Kidney (tissue), 13 donors: ENCODE measurements at regions not wholly inside any gene's neighbourhood (a gene's known extent, or its start where the extent isn't known, plus 50 kb on each side); places are given as distances from the start of the nearest gene placed in this dataset.

Experiments
- DNase-seq, 5 donors: peaks; one replicate each; pipeline ENCODE4 v3.0.0-alpha.2; 2013 to 2020
- FAIRE-seq: peaks from 2 replicates; lab custom pipeline; 2012; peaks lifted over from hg19 to GRCh38; lab: Jason Lieb, UNC
- H3K27ac ChIP-seq, 2 donors: one replicate each; pipeline ENCODE4 v1.7.0; 2013; ENCODE audit warnings: low read depth in 2 of 2, low read length in 2 of 2, inconsistent platforms in 1 of 2
- H3K27me3 ChIP-seq: one replicate; pipeline ENCODE4 v1.7.1; 2013; ENCODE audit warnings: low read length, inconsistent platforms; ENCODE audit not compliant: control insufficient read depth, insufficient read depth
- H3K36me3 ChIP-seq, 3 donors: one replicate each; pipeline versions ENCODE4 v1.7.0 to v1.7.1; 2013; ENCODE audit warnings: low read length in 3 of 3, control low read depth in 1 of 3, inconsistent platforms in 1 of 3; ENCODE audit not compliant: insufficient read depth in 3 of 3, control insufficient read depth in 2 of 3
- H3K4me1 ChIP-seq, 3 donors: one replicate each; pipeline versions ENCODE4 v1.7.0 to v1.7.1; 2013; ENCODE audit warnings: low read length in 3 of 3, inconsistent platforms in 1 of 3, low read depth in 1 of 3; ENCODE audit not compliant: control insufficient read depth in 2 of 3, insufficient read depth in 2 of 3
- H3K4me3 ChIP-seq, 3 donors: one replicate each; pipeline versions ENCODE4 v1.7.0 to v1.8.1; 2013; ENCODE audit warnings: low read length in 3 of 3, control low read depth in 1 of 3, inconsistent platforms in 1 of 3
- H3K9ac ChIP-seq, 3 donors: one replicate each; pipeline versions ENCODE4 v1.7.0 to v1.7.1; 2013; ENCODE audit warnings: low read length in 3 of 3, control low read depth in 1 of 3, inconsistent platforms in 1 of 3
- H3K9me3 ChIP-seq, 3 donors: one replicate each; pipeline versions ENCODE4 v1.7.0 to v1.7.1; 2013; ENCODE audit warnings: low read length in 3 of 3, control low read depth in 1 of 3, inconsistent platforms in 1 of 3; ENCODE audit not compliant: control insufficient read depth in 2 of 3, insufficient read depth in 1 of 3
- intact Hi-C: fragments of 100-400 bp; cut with DNase I; formaldehyde crosslinking; loops from one replicate; pipeline ENCODE4 v1.11.1; 2022
- TF ChIP-seq, protein P1 (sequence below): IDR thresholded peaks from 3 replicates; pipeline ENCODE4 v1.5.1; 2012; ENCODE audit warnings: mild to moderate bottlenecking, moderate library complexity, borderline replicate concordance; ENCODE audit not compliant: insufficient read depth; ENCODE audit errors: extremely low read depth
- donor health status: control.
- donor health status: control.
- donor health status: control.
- donor health status: control.
- donor health status: control.
- donor health status: DM: yes; HTN: yes; CAD: no.
- donor health status: Normal renal cell carcinoma (clear cell type).

DNA sequence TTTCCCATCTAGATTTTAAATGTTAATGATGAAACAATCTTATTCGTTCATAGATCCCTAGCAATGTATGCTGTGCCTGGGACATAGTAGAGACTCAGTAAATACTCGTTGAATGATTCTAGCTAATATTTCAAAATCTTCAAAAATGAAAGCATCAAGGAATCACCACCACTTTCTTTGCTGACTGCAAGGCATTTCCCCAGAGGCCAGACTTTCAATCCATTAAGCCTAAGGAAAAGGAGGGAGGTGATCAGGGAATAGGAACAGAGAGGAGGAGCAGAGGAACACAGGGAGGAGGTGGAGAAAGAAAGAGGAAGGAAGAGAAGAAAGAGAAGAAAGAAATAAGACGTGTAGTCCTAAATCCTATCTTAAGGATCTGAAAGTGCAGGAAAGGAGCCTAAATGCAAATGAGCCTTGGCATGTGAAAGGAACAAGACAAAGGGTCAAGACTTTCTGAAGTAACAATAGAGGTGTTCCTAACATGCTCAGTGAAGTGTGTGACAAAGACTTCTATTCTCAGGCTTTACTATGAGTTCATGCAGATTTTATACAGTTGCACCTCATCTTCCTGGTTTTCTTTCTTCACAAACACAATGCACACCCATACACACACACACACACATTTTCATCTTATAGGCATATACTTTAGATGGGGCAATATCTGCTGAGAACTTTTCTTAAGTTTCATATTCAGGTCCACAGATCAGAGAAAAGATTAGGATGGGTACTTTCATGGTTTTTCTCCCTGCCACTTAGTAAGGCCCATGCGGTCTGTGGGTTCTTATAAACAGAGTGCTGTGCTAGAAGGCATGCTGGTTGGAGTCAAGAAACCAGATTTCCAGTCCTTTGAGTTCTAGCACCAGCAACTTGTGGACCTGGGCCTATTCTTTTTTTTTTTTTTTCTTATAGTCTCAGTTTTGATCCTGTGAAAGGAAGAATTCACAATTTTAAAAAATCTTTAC lies 512.2 kb upstream of the TNC start:
- Histone ChIP-seq H3K4me1 (no peaks in the 10 kb centered on the region), H3K36me3 (no peaks in the 10 kb centered on the region), H3K4me3 (no peak overlapping the region), H3K27me3 (no peaks in the 10 kb centered on the region), H3K9me3 (no peaks in the 10 kb centered on the region), H3K9ac (no peak overlapping the region), H3K27ac (no peak overlapping the region)
- TF ChIP-seq, protein P1, sequence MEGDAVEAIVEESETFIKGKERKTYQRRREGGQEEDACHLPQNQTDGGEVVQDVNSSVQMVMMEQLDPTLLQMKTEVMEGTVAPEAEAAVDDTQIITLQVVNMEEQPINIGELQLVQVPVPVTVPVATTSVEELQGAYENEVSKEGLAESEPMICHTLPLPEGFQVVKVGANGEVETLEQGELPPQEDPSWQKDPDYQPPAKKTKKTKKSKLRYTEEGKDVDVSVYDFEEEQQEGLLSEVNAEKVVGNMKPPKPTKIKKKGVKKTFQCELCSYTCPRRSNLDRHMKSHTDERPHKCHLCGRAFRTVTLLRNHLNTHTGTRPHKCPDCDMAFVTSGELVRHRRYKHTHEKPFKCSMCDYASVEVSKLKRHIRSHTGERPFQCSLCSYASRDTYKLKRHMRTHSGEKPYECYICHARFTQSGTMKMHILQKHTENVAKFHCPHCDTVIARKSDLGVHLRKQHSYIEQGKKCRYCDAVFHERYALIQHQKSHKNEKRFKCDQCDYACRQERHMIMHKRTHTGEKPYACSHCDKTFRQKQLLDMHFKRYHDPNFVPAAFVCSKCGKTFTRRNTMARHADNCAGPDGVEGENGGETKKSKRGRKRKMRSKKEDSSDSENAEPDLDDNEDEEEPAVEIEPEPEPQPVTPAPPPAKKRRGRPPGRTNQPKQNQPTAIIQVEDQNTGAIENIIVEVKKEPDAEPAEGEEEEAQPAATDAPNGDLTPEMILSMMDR = no peak
- FAIRE-seq (no peak), DNase-seq (no peak)
- intact Hi-C loops = no loop called here

DNA sequence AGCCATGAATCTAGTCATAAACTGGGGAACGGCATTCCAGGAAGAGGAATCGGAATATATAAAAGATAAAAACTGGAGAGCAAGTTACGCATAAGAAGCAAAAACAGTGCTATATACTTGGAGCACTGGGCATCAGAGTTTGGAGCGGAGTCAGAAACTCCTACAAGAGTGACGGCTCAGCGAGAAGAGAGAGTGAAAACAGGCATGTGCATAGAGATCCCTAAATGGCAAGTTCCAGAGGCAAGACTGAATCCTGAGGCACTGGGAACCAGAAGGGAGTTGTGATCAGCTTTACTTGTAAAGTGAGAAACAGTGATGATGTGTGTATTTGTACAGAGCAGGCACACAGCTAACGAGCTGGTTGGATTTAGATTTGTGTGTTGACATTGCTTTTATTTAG lies 514.4 kb upstream of the TNC start:
- TF ChIP-seq, protein P1 = no peak
- H3K4me3 ChIP-seq = no peak overlapping the region
- no peak overlapping the region for H3K27ac ChIP-seq
- no peak for FAIRE-seq
- H3K4me1 ChIP-seq = no peaks in the 10 kb centered on the region
- H3K9me3 ChIP-seq = no peaks in the 10 kb centered on the region
- DNase-seq = no peak
- no peaks in the 10 kb centered on the region for H3K36me3 ChIP-seq
- intact Hi-C loops = no loop called here
- H3K27me3 ChIP-seq = no peaks in the 10 kb centered on the region
- H3K9ac ChIP-seq = no peak overlapping the region

DNA sequence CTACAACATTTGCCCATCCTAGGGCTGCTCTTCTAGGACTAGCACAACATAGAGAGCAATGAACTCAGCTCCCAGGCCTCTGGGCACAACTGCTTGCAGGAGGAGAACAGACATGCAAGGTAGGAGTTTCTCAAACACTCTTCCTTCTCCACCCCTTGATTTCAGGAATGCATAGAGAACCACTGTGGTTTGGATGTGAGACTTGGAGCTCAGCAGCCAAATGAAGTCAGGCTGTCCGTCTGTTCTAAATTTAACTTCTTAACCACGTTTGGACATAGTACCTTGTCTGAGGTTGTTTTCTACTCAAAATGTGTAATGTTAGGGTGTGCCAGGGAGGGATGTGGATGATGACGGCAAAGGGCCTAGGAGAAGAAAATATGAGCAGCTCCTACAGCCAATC lies 515.1 kb upstream of the TNC start:
- Histone ChIP-seq H3K9ac (no peak overlapping the region), H3K4me3 (no peak overlapping the region), H3K9me3 (no peaks in the 10 kb centered on the region), H3K27me3 (no peaks in the 10 kb centered on the region), H3K4me1 (no peaks in the 10 kb centered on the region), H3K36me3 (no peaks in the 10 kb centered on the region), H3K27ac (no peak overlapping the region)
- intact Hi-C loops = no loop called here
- TF ChIP-seq, protein P1 = no peak
- FAIRE-seq = no peak
- DNase-seq = no peak
